KMS-11 (cell line): ENCODE measurements at regions not wholly inside any gene's neighbourhood (a gene's known extent, or its start where the extent isn't known, plus 50 kb on each side); places are given as distances from the start of the nearest gene placed in this dataset.

ENCODE experiments used
- H2AFZ ChIP-seq: fragments of 200-600 bp; sonication (generic); 2 replicates; pipeline ENCODE4 v1.6.1; 2016; ENCODE audit warnings: antibody characterized with exemption, mixed run types, low read depth
- H3K27ac ChIP-seq: fragments of 200-600 bp; sonication (generic); 2 replicates; pipeline ENCODE4 v1.6.1; 2016; ENCODE audit warnings: mild to moderate bottlenecking, mixed run types
- H3K27me3 ChIP-seq: fragments of 200-600 bp; sonication (generic); 2 replicates; pipeline ENCODE4 v1.6.1; 2017; ENCODE audit warnings: mild to moderate bottlenecking, low read depth, mixed run types, moderate library complexity; ENCODE audit not compliant: insufficient read depth
- H3K36me3 ChIP-seq: fragments of 200-600 bp; sonication (generic); 2 replicates; pipeline ENCODE4 v1.6.1; 2017; ENCODE audit warnings: mild to moderate bottlenecking, mixed run types; ENCODE audit not compliant: insufficient read depth
- H3K4me1 ChIP-seq: fragments of 200-600 bp; sonication (generic); 2 replicates; pipeline ENCODE4 v1.6.1; 2016; ENCODE audit warnings: mild to moderate bottlenecking, low read depth, mixed run types; ENCODE audit not compliant: poor library complexity, severe bottlenecking
- H3K4me2 ChIP-seq: fragments of 200-600 bp; sonication (generic); 2 replicates; pipeline ENCODE4 v1.7.0; 2016; ENCODE audit warnings: mild to moderate bottlenecking, mixed run types
- H3K4me3 ChIP-seq: fragments of 200-600 bp; sonication (generic); IDR thresholded peaks from 2 replicates; pipeline ENCODE4 v1.6.1; 2017; ENCODE audit warnings: low read depth, low read length, mixed read lengths; ENCODE audit not compliant: insufficient read depth
- H3K79me2 ChIP-seq: fragments of 200-600 bp; sonication (generic); 2 replicates; pipeline ENCODE4 v1.6.1; 2016; ENCODE audit warnings: low read depth, mixed run types; ENCODE audit not compliant: insufficient read depth
- H3K9ac ChIP-seq: fragments of 200-600 bp; sonication (generic); 2 replicates; pipeline ENCODE4 v1.6.1; 2016; ENCODE audit warnings: mild to moderate bottlenecking, mixed run types
- H4K20me1 ChIP-seq: fragments of 200-600 bp; sonication (generic); 2 replicates; pipeline ENCODE4 v1.6.1; 2016; ENCODE audit warnings: mild to moderate bottlenecking, mixed run types; ENCODE audit not compliant: insufficient read depth
- CTCF ChIP-seq: fragments of 200-600 bp; sonication (generic); conservative IDR thresholded peaks from 2 replicates; pipeline ENCODE4 v1.6.1; 2017; ENCODE audit warnings: low read depth, mild to moderate bottlenecking, antibody characterized with exemption, low read length, moderate library complexity, mixed read lengths

GRCh38 chr10:21176934-21177480, 279.9 kb upstream of the NEBL start:
- H3K36me3 ChIP-seq = no peaks in the 10 kb centered on the region
- H3K27me3 ChIP-seq = no peaks in the 10 kb centered on the region
- no peak overlapping the region for H3K4me2 ChIP-seq
- H4K20me1 ChIP-seq = no peaks in the 10 kb centered on the region
- H3K4me1 ChIP-seq = no peaks in the 10 kb centered on the region
- no peak overlapping the region for H2AFZ ChIP-seq
- no peak overlapping the region for H3K4me3 ChIP-seq
- H3K9ac ChIP-seq = no peak overlapping the region
- H3K79me2 ChIP-seq = no peaks in the 10 kb centered on the region
- TF ChIP-seq CTCF = no peak
- no peak overlapping the region for H3K27ac ChIP-seq

- no peaks in the 10 kb centered on the region for H4K20me1 ChIP-seq
- no peaks in the 10 kb centered on the region for H3K4me1 ChIP-seq
- H3K27ac ChIP-seq = no peak overlapping the region
- no peaks in the 10 kb centered on the region for H3K79me2 ChIP-seq
- no peaks in the 10 kb centered on the region for H3K27me3 ChIP-seq
- H2AFZ ChIP-seq = no peak overlapping the region
- no peak overlapping the region for H3K4me3 ChIP-seq
- H3K9ac ChIP-seq = no peak overlapping the region
- TF ChIP-seq CTCF = no peak
- H3K4me2 ChIP-seq = no peak overlapping the region
- H3K36me3 ChIP-seq = no peaks in the 10 kb centered on the region
Observed at GRCh38 chr10:21175797-21176196, 278.7 kb upstream of the NEBL start.

GRCh38 chr10:21174715-21175495, 277.8 kb upstream of the NEBL start:
- no peaks in the 10 kb centered on the region for H3K4me1 ChIP-seq
- no peaks in the 10 kb centered on the region for H3K79me2 ChIP-seq
- TF ChIP-seq CTCF = no peak
- no peak overlapping the region for H3K27ac ChIP-seq
- no peak overlapping the region for H3K4me2 ChIP-seq
- no peak overlapping the region for H3K4me3 ChIP-seq
- no peak overlapping the region for H2AFZ ChIP-seq
- H3K36me3 ChIP-seq = no peaks in the 10 kb centered on the region
- H3K9ac ChIP-seq = no peak overlapping the region
- no peaks in the 10 kb centered on the region for H3K27me3 ChIP-seq
- H4K20me1 ChIP-seq = no peaks in the 10 kb centered on the region

GRCh38 chr10:21173802-21174714, 276.9 kb upstream of the NEBL start:
- no peak for TF ChIP-seq CTCF
- H3K27ac ChIP-seq = no peak overlapping the region
- H4K20me1 ChIP-seq = no peaks in the 10 kb centered on the region
- H2AFZ ChIP-seq = no peak overlapping the region
- no peaks in the 10 kb centered on the region for H3K36me3 ChIP-seq
- H3K27me3 ChIP-seq = no peaks in the 10 kb centered on the region
- H3K9ac ChIP-seq = no peak overlapping the region
- H3K79me2 ChIP-seq = no peaks in the 10 kb centered on the region
- H3K4me3 ChIP-seq = no peak overlapping the region
- H3K4me1 ChIP-seq = no peaks in the 10 kb centered on the region
- no peak overlapping the region for H3K4me2 ChIP-seq
